AG04449 (cell line): ENCODE measurements at regions not wholly inside any gene's neighbourhood (a gene's known extent, or its start where the extent isn't known, plus 50 kb on each side); places are given as distances from the start of the nearest gene placed in this dataset.

Experiments
- CTCF ChIA-PET: fragments of 350-600 bp; formaldehyde crosslinking; extraction: SDS; loops from one replicate; lab custom pipeline; 2021; ENCODE audit warnings: antibody characterized with exemption; lab: Yijun Ruan, JAX
- POLR2A ChIA-PET: fragments of 400-600, 350-600 bp; formaldehyde crosslinking; extraction: SDS; loops from one replicate; lab custom pipeline; 2020; ENCODE audit warnings: antibody characterized with exemption, inconsistent platforms; lab: Yijun Ruan, JAX
- DNase-seq: peaks from one replicate; pipeline ENCODE4 v3.0.0-alpha.2; 2010; ENCODE audit warnings: low read depth, low spot score
- H3K4me3 ChIP-seq: 2 replicates; pipeline ENCODE4 v1.5.1; 2011; ENCODE audit warnings: low read depth, mild to moderate bottlenecking, control low read depth, low read length
- TF ChIP-seq, protein P1 (sequence below): IDR thresholded peaks from one replicate; pipeline ENCODE4 v1.5.1; 2011; ENCODE audit warnings: mild to moderate bottlenecking, moderate library complexity, low read length, control low read depth, inconsistent platforms; ENCODE audit not compliant: insufficient read depth; ENCODE audit errors: missing control alignments

- CTCF ChIA-PET, result no interaction called here
- DNase-seq, result no peak
- H3K4me3 ChIP-seq, result no peak overlapping the region
- POLR2A ChIA-PET, result no interaction called here
- TF ChIP-seq, protein P1, sequence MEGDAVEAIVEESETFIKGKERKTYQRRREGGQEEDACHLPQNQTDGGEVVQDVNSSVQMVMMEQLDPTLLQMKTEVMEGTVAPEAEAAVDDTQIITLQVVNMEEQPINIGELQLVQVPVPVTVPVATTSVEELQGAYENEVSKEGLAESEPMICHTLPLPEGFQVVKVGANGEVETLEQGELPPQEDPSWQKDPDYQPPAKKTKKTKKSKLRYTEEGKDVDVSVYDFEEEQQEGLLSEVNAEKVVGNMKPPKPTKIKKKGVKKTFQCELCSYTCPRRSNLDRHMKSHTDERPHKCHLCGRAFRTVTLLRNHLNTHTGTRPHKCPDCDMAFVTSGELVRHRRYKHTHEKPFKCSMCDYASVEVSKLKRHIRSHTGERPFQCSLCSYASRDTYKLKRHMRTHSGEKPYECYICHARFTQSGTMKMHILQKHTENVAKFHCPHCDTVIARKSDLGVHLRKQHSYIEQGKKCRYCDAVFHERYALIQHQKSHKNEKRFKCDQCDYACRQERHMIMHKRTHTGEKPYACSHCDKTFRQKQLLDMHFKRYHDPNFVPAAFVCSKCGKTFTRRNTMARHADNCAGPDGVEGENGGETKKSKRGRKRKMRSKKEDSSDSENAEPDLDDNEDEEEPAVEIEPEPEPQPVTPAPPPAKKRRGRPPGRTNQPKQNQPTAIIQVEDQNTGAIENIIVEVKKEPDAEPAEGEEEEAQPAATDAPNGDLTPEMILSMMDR, result no peak
Observed at GRCh38 chr1:30488324-30488913, 235.0 kb downstream of the MATN1 start.

DNA sequence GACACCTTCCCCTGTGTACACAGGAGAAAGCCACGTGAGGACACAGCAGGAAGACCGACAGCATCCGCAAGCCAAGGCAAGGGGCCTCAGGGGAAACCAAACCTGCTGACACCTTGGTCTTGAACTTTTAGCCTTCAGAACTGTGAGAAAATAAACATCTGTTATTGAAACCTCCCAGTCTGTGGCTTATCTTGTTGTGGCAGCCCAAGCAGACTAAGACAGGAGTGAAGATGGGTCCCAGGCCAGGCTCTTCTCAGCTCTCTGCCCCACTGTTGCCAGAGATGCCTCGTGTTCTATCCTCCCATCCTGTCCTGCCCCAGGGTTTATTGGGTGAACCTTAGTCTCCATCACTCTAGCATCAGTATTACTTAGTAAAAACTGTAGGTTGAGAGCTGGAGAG is 236.3 kb downstream of the MATN1 start:
- DNase-seq, result no peak
- CTCF ChIA-PET, result no interaction called here
- no peak overlapping the region for H3K4me3 ChIP-seq
- TF ChIP-seq, protein P1, result no peak
- POLR2A ChIA-PET, result no interaction called here

GRCh38 chr1:30485072-30485471 is 238.3 kb downstream of the MATN1 start:
- TF ChIP-seq, protein P1, result no peak
- CTCF ChIA-PET, result no interaction called here
- H3K4me3 ChIP-seq, result no peak overlapping the region
- POLR2A ChIA-PET, result no interaction called here
- DNase-seq, result no peak

GRCh38 chr1:30484668-30485067 is 238.7 kb downstream of the MATN1 start:
- no peak overlapping the region for H3K4me3 ChIP-seq
- POLR2A ChIA-PET, result no interaction called here
- TF ChIP-seq, protein P1, result no peak
- DNase-seq, result no peak
- CTCF ChIA-PET, result no interaction called here

DNA sequence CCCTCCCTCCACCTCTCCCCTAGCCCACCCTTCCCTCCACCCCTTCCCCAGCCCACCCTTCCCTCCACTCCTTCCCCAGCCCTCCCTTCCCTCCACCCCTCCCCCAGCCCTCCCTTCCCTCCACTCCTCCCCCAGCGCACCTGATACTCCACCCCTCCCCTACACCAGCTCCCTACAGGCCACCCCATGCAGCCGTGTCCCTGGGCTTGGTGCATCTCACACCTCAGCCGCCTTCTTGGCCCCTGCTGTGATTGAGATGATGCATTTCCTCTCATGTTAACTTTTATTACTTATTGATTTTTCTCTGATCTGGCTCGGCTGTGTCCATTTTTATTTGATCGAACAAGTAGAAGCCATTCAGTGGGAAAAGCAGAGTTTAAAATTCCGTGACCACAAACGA is 243.8 kb downstream of the MATN1 start:
- POLR2A ChIA-PET, result no interaction called here
- no peak overlapping the region for H3K4me3 ChIP-seq
- CTCF ChIA-PET, result no interaction called here
- TF ChIP-seq, protein P1, result no peak
- DNase-seq, result no peak

DNA sequence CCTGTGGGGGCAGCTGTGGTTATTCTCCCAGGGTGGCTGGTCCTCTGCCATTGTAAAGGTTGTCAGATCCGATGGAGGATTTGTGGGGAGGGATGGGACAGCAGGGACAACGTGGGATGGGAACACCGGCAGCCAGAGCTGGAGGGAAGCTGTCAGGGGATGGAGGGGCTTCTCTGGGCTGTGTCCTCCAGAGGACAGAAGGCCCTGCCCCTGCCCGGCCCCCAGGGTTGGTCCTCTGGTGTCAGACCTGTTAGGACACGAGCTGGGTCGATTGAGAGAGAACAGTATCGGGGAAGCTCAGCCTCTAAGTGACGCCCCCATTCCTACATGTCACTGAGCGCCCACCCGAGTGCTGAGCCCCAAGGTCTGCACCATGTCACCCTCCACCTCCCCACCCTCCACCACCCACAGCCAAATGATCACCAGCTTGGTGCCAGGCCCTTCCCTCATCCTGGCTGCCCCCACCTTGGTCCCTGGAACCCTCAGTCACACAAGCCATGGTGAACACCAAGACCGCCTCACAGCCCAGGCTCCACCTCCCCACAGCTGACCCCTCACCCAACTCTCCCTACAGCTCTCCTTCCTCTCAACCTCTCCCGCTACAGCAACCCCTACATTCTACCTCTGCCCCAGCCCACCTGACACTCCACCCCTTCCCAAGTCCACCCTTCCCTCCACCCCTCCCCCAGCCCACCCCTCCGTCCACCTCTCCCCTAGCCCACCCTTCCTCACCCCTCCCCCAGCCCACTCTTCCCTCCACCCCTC is 244.4 kb downstream of the MATN1 start:
- TF ChIP-seq, protein P1, result no peak
- DNase-seq, result no peak
- POLR2A ChIA-PET, result no interaction called here
- CTCF ChIA-PET, result no interaction called here
- H3K4me3 ChIP-seq, result no peak overlapping the region
